Epithelial cell of esophagus (primary cell): ENCODE measurements at regions not wholly inside any gene's neighbourhood (a gene's known extent, or its start where the extent isn't known, plus 50 kb on each side); places are given as distances from the start of the nearest gene placed in this dataset.
"Not testable (repeated sequence)": the region's sequence is repeated elsewhere in the genome, so short reads cannot be mapped to it uniquely, and the experiment has no call there.

Source experiments
- DNase-seq: peaks from one replicate; pipeline ENCODE4 v3.0.0; 2010; ENCODE audit warnings: low read depth
- H3K4me3 ChIP-seq: 2 replicates; pipeline ENCODE4 v1.5.1; 2011; ENCODE audit warnings: mild to moderate bottlenecking, low read length, control low read depth
- CTCF ChIP-seq: IDR thresholded peaks from 2 replicates; pipeline ENCODE4 v1.5.1; 2011; ENCODE audit warnings: low read depth, mild to moderate bottlenecking, low read length, control low read depth, inconsistent platforms; ENCODE audit not compliant: insufficient read depth; ENCODE audit errors: missing control alignments

- not testable (repeated sequence) for DNase-seq, H3K4me3 ChIP-seq
Observed at GRCh38 chr7:9919-10318, 182.5 kb upstream of the FAM20C start.

- not testable (repeated sequence) for DNase-seq, H3K4me3 ChIP-seq
Observed at GRCh38 chr7:32565-33280, 159.6 kb upstream of the FAM20C start.

GRCh38 chr7:35121-35541 is 157.2 kb upstream of the FAM20C start:
- not testable (repeated sequence) for H3K4me3 ChIP-seq

GRCh38 chr7:36539-36938 is 155.8 kb upstream of the FAM20C start:
- DNase-seq, H3K4me3 ChIP-seq: not testable (repeated sequence)

More at GRCh38 chr7:35121-35541, 157.2 kb upstream of the FAM20C start:
- peak; percentile 71 for DNase-seq

- not testable (repeated sequence) for H3K4me3 ChIP-seq, DNase-seq
Observed at GRCh38 chr7:37656-38055, 154.7 kb upstream of the FAM20C start.

GRCh38 chr7:38444-38843 is 153.9 kb upstream of the FAM20C start:
- DNase-seq, H3K4me3 ChIP-seq: not testable (repeated sequence)

GRCh38 chr7:39984-40740 is 152.2 kb upstream of the FAM20C start:
- not testable (repeated sequence) for H3K4me3 ChIP-seq
- DNase-seq = peak; percentile 21
- peak; percentile 6 for TF ChIP-seq CTCF

GRCh38 chr7:40799-41750 is 151.3 kb upstream of the FAM20C start:
- DNase-seq = no peak
- no peak overlapping the region for H3K4me3 ChIP-seq
- TF ChIP-seq CTCF = no peak

GRCh38 chr7:41917-42565 is 150.3 kb upstream of the FAM20C start:
- TF ChIP-seq CTCF = no peak
- no peak overlapping the region for H3K4me3 ChIP-seq
- DNase-seq = no peak
